DMS153 treated with DMSO at 0.1 percent for 48 hours (cell line): ENCODE measurements at regions not wholly inside any gene's neighbourhood (a gene's known extent, or its start where the extent isn't known, plus 50 kb on each side); places are given as distances from the start of the nearest gene placed in this dataset.

Experiments
- DNase-seq: peaks from one replicate; lab custom pipeline; 2025; ENCODE audit not compliant: unreplicated experiment; lab: John Stamatoyannopoulos, UW

DNA sequence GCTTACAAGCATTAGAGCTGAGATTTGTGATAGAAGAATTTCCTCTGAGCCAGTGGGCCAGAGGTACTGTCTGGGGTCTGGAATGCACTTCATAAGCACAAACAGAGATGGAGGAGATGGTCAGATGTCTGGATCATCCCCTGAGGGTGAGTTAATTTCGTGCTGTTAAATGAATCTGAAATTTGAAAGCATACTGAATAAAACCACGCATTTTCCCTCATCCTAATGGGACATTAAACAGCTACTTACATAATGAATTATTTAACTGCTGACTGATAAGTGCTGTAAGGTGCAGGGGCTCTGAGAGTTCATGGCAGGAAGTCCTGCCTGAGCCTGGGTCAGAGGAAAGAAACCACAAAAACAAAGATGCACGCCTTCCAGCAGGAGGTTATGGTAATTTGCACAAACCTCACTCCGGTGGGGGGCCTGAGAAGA, 136.3 kb upstream of the XYLT1 start:
- DNase-seq = no peak

DNA sequence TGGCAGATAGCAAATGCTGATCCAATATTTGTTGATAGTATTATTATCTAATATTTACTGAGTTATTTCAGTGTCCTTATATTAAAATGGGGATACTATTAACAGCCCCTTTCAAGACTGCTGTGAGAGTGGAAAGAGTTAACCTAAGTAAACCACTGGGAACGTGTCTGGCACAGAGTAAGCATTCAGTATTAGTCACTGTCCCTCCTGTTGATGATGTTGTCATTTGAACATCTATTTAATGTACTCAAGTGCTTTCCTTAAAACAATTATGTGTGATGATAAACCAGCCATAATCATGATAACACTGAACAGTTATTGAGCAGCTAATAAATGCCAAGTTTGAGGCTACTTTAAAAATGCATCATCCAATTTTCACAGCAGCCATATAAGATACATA, 135.7 kb upstream of the XYLT1 start:
- no peak for DNase-seq

DNA sequence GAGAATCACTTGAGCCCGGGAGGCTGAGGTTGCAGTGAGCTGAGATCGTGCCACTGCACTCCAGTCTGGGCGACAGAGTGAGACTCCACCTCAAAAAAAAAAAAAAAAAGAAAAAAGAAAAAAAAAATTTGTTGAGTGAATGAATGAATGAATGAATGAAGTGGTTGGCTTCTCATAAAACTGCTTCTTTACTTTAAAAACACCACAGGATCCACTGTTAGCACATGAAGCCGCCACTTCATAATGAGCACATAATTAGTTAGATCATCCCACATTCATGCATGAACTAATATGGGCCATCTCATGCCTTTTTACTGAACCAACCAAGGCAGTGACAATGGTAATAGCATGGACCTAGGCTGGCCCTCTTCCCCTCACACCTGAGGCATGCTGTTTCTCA, 135.0 kb upstream of the XYLT1 start:
- no peak for DNase-seq

DNA sequence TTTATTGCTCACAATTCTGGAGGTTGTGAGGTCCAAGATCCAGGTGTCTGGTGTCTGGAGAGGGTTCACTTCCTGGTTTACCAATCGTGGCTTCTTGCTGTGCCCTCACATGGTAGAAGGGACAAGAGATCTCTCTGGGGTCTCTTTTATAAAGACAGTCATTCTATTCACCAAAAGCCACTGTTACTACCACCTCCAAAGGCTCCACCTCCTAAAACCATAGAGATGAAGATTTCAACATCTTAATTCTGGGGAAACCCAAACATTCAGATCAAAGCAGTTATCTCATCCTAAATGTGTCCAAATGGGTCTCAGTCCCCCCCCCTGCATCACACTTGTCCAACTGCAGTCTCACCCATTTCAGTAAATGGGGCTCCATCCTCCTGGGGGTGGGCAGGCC, 132.9 kb upstream of the XYLT1 start:
- no peak for DNase-seq

DNA sequence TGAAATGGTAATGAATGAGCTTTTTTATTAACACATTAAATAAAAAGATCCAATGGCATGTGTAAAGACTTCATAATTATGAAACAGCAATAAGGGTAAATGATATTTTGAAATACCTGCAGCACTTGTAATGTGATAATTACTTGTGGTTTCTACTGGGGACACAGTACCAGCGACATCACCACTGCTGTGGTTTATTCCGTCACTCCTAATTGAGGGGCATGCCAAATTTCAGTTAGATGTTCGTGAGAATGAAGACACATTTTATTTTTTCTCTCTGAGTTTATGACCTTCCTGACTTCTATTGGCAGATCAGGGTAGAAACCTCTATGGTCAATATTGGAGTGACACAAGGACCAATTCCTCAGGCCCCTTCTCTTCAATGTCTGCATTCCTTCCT, 131.9 kb upstream of the XYLT1 start:
- DNase-seq = no peak

DNA sequence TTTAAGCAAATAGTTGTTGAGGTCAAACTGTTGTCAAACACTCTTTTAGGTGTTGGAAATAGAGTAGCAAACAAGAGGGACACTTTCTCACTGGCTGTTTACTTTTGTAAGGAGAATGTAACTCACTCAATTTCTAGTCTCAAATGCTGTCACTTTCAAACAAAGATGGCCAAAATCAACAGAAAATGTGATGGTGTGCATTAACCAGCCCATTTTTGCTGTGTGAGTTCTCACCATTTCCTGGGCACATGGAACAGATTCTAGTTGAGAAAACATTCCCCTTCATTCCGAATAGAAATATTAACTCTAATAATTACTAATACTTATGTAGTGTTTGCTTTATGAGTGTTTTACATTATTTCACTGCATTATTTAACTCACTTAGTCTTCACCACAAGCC, 128.2 kb upstream of the XYLT1 start:
- DNase-seq = no peak

DNA sequence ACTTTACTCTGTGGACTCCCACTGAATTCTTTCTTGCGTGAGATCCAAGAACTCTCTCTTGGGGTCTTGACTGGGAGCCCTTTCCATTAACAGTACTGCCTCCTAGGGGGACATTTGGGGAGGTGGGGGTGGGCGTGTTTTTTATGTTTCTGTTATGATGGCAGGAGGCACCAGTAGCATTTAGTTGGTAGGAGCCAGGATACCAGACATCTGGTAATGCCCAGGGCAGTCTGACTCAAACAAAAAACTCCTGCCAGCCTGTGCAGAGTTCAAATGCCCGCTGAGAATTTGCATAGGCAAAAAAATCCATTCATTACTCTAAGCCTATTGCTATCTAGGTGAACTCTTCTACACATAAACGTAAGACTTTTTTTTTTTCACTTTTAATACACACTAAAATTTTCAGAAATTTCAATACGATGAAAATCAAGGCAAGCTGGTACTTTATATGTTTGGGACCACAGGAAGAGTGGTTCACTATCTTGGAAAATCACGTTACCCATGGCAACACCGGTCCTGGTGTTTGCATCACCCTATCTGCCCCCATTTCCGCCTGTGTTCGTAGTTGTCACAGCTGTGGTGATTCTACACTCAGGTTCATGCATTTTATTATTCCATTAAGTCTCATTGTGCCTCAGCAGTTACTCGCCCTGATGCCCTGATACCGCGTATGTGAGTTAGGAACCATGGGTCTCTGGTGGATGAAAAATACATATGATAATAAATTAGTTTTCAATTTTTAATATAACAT, 121.1 kb upstream of the XYLT1 start:
- no peak for DNase-seq

DNA sequence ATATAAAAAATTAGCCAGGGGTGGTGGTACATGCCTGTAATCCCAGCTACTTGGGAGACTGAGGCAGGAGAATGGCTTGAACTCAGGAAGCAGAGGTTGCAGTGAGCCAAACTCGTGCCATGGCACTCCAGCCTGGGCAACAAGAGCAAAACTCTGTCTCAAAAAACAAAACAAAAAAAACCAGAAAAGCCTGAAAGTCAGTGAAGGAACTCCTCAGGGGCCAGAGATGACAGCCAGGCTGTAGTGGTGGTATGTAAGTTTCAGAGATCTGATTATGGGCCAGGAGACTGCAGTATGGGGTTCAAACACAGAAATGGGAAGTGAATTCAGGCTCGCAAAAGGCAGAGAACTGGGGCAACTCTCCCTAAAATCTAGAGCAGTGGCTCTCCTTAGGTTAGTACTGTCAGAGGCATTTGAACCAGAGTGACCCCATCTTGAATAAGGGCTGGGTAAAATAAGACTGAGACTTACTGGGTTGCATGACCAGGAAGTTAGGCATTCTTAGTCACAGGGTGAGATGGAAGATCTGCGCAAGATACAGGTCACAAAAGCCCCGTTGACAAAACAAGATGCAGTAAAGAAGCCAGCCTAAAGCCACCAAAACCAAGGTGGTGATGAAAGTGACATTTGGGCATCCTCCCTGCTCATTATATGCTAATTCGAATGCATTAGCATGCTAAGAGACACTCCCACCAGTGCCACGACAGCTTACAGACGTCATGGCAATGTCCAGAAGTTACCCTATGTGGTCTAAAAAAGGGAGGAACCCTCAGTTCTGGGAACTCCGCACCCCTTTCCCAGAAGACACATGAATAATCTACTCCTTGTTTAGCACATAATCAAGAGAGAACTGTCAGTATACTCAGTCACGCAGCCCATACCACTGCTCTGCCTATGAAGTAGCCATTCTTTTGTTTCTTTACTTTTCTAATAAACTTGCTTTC, 120.2 kb upstream of the XYLT1 start:
- DNase-seq = no peak

DNA sequence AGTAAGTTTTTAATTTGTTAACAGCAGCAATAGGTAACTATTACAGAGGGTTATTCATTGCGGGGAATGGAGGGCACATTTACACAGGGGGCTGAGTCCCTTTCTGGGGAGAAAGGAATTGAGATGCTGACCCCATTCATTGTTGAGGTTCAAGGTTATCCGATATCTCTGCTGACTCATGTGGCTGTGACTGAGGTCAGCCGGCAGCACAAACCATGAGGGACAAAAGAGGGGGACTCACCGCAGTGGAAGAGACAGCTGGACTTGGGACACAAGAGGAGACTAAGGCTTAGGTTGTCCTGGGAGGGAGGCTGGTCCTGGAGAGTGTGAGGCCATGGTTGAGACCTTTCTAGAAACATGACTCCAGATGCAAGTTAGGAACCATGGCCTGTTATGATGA, 119.1 kb upstream of the XYLT1 start:
- no peak for DNase-seq

DNA sequence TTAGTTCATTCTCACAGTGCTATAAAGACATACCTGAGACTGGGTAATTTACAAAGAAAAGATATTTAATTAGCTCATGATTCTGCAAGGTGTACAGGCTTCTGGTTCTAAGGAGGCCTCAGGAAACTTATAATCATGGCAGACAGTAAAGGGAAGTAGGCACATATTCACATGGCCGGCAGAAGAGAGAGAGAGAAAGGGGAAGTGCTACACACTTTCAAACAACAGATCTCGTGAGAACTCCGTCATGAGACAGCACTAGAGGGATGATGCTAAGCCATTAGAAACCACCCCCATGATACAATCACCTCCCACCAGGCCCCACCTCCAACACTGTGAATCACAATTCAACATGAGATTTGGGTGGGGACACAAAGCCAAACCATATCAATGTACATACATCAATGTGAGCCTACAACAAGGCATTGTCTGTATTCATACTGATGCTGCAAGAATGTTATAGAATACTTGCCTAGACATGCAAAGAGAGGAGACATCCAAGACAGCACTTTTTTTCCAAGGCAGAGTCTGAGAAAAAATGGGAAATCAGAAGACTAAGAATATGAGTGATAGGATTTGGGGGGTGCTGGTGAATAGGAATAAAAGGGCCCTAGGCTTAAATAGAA, 114.8 kb upstream of the XYLT1 start:
- DNase-seq = no peak

DNA sequence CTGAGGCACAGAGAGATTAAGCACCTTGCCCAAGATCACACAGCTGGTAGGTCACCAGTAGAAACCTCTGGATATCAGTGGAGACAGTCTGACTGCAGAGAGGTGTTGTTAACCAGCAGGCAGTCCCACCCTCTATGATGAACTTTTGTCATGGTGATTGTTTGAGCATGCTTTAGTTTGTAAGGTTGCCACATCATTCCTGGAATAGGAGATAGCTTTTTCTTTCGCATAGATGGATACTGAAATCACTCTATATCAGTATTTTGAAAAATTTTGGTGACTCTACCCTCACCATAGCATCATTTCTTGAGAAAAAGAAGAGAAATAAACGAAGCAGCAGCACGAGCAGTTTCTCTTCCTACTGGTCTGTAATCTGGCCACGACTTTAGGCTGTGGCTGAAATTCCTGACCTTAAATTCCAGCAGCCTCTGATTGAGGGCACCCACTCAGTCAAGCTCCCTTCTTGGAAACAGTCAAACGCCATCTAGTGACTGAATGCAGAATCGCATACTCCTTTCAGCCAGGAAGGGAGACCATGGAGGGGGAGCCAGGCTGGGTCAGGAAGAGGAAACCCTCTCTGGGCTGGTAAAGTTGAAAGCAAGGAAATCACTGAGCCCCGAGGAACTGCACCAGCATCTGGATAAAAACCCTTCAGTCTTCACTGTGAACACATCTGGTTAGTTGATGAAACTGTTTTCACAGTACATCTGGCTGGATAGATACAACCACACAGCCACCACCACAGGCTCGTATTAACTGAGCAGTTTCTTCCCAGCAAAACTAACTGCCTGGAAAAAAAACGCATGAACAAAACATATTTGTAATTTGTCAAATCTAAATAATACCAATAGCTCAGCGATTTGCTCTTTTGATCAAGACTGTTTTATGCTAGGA, 108.5 kb upstream of the XYLT1 start:
- DNase-seq = no peak

DNA sequence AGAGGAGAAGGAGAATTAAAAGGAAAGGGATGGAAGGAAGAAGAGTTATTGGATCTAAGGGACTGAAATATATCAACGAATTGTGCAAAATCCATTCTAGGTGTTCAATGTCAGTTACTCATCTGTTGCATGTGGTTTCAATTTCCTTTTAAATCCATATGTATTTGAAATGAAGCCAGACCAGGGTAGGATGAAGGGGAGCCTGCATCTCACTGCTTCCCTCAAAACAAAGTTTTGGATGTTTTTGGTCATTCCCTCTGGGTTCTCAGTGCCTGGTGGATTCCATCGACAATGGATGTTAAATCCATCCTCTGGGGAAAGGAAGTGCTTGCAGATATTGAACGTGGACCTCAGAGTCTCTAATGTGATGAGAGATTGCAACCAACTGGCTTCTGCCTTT, 103.5 kb upstream of the XYLT1 start:
- DNase-seq = no peak

DNA sequence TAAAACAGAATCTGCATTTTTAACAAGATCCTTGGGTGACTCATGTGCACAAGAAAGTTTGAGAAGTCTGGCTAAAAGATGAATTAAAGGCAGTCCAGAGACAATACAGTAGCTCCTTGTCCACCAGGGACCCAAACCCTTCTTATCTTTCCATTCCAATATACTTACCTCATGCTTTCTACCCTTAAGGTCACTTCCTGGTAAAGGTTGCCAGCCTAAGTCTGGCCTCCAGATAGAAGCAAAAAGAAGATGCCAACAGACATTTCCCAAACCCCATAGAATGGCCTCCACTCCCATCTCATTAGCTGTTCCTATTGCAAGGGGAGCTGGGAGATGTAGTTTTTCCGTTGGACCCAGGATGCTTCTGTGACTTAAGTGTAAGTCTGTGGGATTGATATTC, 101.4 kb upstream of the XYLT1 start:
- no peak for DNase-seq

DNA sequence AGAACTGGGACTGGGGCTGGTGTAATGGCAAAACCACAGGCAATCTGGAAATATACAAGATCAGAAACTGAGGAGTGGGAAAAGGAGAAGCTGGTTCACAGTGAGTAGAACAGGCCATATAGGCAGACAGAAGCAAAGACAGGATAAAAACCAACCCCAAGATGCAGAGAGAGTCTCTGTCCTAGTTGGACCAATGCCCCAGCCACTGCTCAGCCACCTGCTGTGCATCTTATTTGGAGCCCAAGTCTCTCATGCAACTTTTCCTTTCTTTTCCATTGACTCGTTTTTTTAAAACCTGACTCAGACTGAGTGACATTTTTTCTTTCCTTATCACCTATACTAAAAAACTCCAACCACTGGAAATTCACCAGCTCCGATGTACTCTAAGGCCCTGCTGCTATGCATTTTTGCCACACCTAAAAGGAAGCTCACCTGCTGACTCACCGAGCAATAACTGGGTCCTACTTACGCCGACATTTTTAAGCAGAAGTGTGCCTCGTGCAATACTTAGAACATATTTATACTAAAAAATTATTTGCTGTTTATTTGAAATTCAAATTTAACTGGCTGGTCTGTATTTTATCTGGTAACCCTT, 100.8 kb upstream of the XYLT1 start:
- no peak for DNase-seq

DNA sequence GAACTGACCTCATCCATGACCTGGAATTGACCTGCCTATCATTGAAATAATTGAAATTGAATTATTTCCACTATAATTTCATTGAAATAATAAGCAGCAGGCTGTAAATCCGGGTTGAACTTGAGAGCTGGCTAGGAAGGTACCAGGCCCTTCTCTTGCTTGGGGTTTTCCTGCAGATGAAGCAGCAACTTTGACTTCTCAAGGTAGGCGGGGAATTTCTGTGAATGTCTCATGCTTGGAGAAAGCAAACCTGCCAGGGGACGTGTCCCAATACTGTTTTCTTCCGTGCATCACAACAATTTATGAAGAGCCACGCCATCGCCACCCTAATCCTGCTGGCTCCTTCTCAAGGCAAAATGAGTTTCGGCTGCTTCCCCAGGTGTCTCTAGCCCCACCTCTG, 97.5 kb upstream of the XYLT1 start:
- DNase-seq = no peak

DNA sequence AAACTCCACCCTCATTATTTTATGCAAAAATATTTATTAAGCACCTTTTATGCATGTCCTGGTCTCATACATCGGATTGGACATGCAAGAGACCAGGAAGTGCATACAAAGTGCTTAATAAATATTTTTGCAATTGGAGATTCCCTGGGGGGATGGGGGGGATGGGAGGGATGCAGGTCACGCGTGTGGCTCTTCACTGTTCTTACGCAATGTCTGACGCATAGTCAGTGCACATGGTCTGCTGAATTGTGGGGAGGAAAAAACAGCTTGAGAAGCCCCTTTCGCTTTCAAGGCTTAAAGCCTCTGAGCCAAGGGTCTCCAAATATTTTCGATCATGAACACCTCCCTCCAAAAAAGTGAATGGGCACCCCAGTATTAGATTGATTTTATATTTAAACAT, 96.7 kb upstream of the XYLT1 start:
- no peak for DNase-seq

DNA sequence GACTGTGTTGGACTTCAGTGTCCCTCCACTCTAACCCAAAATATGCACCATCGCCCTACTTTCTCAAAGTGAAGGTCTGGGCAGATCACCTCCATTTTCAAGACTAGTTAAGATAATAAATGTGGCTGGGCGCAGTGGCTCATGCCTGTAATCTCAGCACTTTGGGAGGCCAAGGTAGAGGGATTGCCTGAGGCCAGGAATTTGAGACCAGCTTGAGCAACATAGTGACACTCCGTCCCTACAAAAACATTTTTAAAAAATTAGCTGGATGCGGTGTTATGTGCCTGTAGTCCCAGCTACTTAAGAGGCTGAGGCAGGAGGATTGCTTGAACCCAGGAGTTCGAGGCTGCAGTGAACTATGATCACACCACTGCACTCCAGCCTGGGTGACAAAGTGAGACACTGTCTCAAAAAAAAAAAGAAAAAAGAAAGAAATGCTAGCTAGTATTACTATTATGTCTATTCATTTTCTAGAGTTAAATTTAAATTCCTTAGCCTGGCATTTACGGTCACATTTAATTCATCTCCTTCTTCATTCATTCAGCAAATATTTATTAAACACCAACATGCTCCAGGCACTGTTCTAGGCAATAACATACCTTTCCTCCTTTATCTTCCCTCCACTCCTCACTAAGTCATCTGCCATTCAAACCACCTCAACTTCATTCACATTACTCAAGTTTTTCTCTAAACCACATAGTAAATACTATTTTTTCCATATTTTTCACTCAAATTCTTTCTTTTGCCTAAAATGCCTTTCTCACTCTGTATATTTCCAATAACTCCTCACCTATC, 96.1 kb upstream of the XYLT1 start:
- no peak for DNase-seq

DNA sequence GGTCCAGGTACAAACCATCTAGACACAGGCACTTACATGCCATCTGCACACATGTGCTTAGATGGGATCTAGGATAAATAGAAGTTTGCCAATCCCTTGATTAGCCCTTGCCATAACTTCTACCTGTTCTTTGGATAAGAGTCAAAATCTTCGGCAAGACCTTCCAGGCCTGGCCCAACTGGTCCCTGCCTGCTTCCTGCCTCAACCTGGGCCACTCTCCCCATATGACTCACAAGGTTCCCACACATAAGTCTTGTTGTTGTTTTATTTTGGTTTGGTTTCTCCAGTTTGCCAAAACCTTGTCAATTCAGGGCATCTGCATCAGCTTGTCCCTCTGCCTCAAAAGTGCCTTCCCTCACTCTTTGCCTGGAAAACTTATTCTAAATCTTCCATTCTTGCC, 95.3 kb upstream of the XYLT1 start:
- DNase-seq = no peak

DNA sequence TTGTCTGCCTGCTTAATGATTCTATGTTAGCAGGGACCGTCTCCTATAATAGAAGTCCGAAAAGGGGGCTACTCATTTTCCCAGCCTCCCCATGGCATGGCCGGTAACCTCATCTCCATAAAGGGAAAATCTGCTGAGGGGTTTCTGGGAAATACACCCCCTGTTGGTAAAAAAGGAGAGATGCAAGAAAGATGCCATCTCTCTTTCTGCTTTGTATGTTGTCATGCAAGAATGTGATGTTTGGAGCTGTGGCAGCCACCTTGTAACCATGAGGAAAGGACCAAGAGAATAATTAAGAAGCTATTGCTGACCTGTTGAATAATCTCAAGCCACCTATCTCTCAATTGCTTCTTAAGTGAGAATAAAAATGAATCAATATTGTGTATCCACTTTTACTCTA, 94.8 kb upstream of the XYLT1 start:
- no peak for DNase-seq

DNA sequence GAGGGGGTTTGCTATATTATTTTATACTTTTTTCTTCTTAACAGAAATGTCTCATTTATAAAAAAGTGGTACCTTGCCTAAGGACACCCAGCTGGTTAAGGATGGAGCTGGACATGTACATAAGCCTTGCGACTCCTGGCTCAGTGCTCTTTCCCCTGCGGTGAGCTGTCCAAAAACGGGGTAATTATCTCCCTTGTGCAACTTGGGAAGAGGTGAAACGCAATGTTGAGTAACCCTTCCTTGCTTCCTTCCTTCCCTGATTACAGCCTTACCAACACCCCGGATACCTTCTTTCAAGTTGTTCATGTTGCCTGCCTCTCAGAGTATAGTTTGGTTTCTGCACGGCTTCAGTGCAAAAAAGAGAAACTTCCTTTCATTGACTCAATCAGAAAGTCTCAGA, 94.1 kb upstream of the XYLT1 start:
- DNase-seq = no peak
